ENCODE measurements at regions not wholly inside any gene's neighbourhood (a gene's known extent, or its start where the extent isn't known, plus 50 kb on each side); places are given as distances from the start of the nearest gene placed in this dataset.

- H3K27ac ChIP-seq (ENCODE audit: low read length): no peak overlapping the region
- no peaks in the 10 kb centered on the region for H3K9me3 ChIP-seq (ENCODE audit: low read length)
- no peak overlapping the region for H3K4me2 ChIP-seq (ENCODE audit: low read length)
- H3K36me3 ChIP-seq (ENCODE audit: insufficient read depth, low read length): no peaks in the 10 kb centered on the region
- H3F3A ChIP-seq (ENCODE audit: insufficient read depth, low read length, poor library complexity, severe bottlenecking): no peaks in the 10 kb centered on the region
- H3K79me2 ChIP-seq (replicated peaks; ENCODE audit: insufficient read depth, low read length): no peaks in the 10 kb centered on the region
- H4K20me1 ChIP-seq (ENCODE audit: insufficient read depth): no peaks in the 10 kb centered on the region
- H3K9me2 ChIP-seq (ENCODE audit: insufficient read depth, low read length): no peaks in the 10 kb centered on the region
- no peak overlapping the region for H3K9ac ChIP-seq (ENCODE audit: low read length)
- H2AFZ ChIP-seq (ENCODE audit: low read depth, low read length): no peak overlapping the region
- TF ChIP-seq SMC3 (conservative IDR thresholded peaks at IDR 0.05; ENCODE audit: poor library complexity): no peak
- no peak for TF ChIP-seq TAF1 (IDR thresholded peaks at IDR 0.05; ENCODE audit: low read depth)
- TF ChIP-seq CTCF (IDR thresholded peaks at IDR 0.05; ENCODE audit: poor library complexity, severe bottlenecking): no peak
- no peak for TF ChIP-seq EZH2 (IDR thresholded peaks at IDR 0.05; ENCODE audit: borderline replicate concordance, insufficient read depth, low read length, poor library complexity, severe bottlenecking)
- no peak for TF ChIP-seq RAD21 (conservative IDR thresholded peaks at IDR 0.05)
- TF ChIP-seq, protein P1, sequence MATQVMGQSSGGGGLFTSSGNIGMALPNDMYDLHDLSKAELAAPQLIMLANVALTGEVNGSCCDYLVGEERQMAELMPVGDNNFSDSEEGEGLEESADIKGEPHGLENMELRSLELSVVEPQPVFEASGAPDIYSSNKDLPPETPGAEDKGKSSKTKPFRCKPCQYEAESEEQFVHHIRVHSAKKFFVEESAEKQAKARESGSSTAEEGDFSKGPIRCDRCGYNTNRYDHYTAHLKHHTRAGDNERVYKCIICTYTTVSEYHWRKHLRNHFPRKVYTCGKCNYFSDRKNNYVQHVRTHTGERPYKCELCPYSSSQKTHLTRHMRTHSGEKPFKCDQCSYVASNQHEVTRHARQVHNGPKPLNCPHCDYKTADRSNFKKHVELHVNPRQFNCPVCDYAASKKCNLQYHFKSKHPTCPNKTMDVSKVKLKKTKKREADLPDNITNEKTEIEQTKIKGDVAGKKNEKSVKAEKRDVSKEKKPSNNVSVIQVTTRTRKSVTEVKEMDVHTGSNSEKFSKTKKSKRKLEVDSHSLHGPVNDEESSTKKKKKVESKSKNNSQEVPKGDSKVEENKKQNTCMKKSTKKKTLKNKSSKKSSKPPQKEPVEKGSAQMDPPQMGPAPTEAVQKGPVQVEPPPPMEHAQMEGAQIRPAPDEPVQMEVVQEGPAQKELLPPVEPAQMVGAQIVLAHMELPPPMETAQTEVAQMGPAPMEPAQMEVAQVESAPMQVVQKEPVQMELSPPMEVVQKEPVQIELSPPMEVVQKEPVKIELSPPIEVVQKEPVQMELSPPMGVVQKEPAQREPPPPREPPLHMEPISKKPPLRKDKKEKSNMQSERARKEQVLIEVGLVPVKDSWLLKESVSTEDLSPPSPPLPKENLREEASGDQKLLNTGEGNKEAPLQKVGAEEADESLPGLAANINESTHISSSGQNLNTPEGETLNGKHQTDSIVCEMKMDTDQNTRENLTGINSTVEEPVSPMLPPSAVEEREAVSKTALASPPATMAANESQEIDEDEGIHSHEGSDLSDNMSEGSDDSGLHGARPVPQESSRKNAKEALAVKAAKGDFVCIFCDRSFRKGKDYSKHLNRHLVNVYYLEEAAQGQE (IDR thresholded peaks at IDR 0.05; ENCODE audit: borderline replicate concordance): no peak
- TF ChIP-seq POLR2AphosphoS5 (IDR thresholded peaks at IDR 0.05): no peak
- TF ChIP-seq MXI1 (conservative IDR thresholded peaks at IDR 0.05; ENCODE audit: poor library complexity, severe bottlenecking): no peak
- no peak for TF ChIP-seq EP300 (conservative IDR thresholded peaks at IDR 0.05; ENCODE audit: poor library complexity, severe bottlenecking)
- H3K27me3 ChIP-seq (ENCODE audit: insufficient read depth, low read depth, low read length): no peaks in the 10 kb centered on the region
- no peak overlapping the region for H3K4me3 ChIP-seq (ENCODE audit: low read length)
These were observed 79.7 kb downstream of the VMA21 start for GRCh38 chrX:151476604-151477303.

DNA sequence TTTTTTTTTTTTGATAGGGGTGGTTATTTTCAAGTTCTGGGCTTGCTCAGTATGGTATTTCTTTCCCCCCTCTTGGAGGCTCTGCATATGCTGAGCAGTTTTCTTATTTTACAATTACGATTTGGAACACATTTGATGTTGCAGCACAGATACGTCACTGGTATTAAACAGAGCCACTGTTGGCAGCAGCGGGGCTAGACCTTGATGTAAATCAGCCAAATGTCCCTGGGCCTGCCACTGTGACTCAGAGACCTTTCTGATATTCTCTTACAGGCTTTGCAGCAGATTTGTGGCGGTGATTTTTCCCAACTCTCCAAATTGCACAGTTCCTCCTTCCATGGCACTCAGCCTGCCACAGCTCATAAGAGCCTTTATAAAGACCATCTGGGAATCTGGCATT, 81.1 kb downstream of the VMA21 start:
- H3K9ac ChIP-seq (ENCODE audit: low read length): no peak overlapping the region
- TF ChIP-seq SMC3 (conservative IDR thresholded peaks at IDR 0.05; ENCODE audit: poor library complexity): no peak
- no peak for TF ChIP-seq EP300 (conservative IDR thresholded peaks at IDR 0.05; ENCODE audit: poor library complexity, severe bottlenecking)
- no peak for TF ChIP-seq RAD21 (conservative IDR thresholded peaks at IDR 0.05)
- TF ChIP-seq TAF1 (IDR thresholded peaks at IDR 0.05; ENCODE audit: low read depth): no peak
- TF ChIP-seq CTCF (IDR thresholded peaks at IDR 0.05; ENCODE audit: poor library complexity, severe bottlenecking): no peak
- TF ChIP-seq EZH2 (IDR thresholded peaks at IDR 0.05; ENCODE audit: borderline replicate concordance, insufficient read depth, low read length, poor library complexity, severe bottlenecking): no peak
- TF ChIP-seq MXI1 (conservative IDR thresholded peaks at IDR 0.05; ENCODE audit: poor library complexity, severe bottlenecking): no peak
- TF ChIP-seq POLR2AphosphoS5 (IDR thresholded peaks at IDR 0.05): no peak
- TF ChIP-seq, protein P1 (IDR thresholded peaks at IDR 0.05; ENCODE audit: borderline replicate concordance): no peak
- H3F3A ChIP-seq (ENCODE audit: insufficient read depth, low read length, poor library complexity, severe bottlenecking): no peaks in the 10 kb centered on the region
- no peak overlapping the region for H3K27ac ChIP-seq (ENCODE audit: low read length)
- no peaks in the 10 kb centered on the region for H3K36me3 ChIP-seq (ENCODE audit: insufficient read depth, low read length)
- no peaks in the 10 kb centered on the region for H3K9me3 ChIP-seq (ENCODE audit: low read length)
- H3K79me2 ChIP-seq (replicated peaks; ENCODE audit: insufficient read depth, low read length): no peaks in the 10 kb centered on the region
- no peaks in the 10 kb centered on the region for H3K27me3 ChIP-seq (ENCODE audit: insufficient read depth, low read depth, low read length)
- H4K20me1 ChIP-seq (ENCODE audit: insufficient read depth): no peaks in the 10 kb centered on the region
- no peak overlapping the region for H3K4me3 ChIP-seq (ENCODE audit: low read length)
- H2AFZ ChIP-seq (ENCODE audit: low read depth, low read length): no peak overlapping the region
- H3K9me2 ChIP-seq (ENCODE audit: insufficient read depth, low read length): no peaks in the 10 kb centered on the region
- no peak overlapping the region for H3K4me2 ChIP-seq (ENCODE audit: low read length)
